Retinal pigment epithelial cell (primary cell): ENCODE measurements at regions not wholly inside any gene's neighbourhood (a gene's known extent, or its start where the extent isn't known, plus 50 kb on each side); places are given as distances from the start of the nearest gene placed in this dataset.
A peak's percentile ranks its signal among the peaks of the same experiment; 100 is the strongest.

Experiments
- DNase-seq: peaks from one replicate; pipeline ENCODE4 v3.0.0-alpha.2; 2010; ENCODE audit warnings: low read depth
- H3K4me3 ChIP-seq: 2 replicates; pipeline ENCODE4 v1.5.1; 2011; ENCODE audit warnings: mild to moderate bottlenecking, low read length, control low read depth, moderate library complexity
- CTCF ChIP-seq: conservative IDR thresholded peaks from 2 replicates; pipeline ENCODE4 v1.5.1; 2011; ENCODE audit warnings: low read depth, low read length, control low read depth, inconsistent platforms

- TF ChIP-seq CTCF, result no peak
- no peak overlapping the region for H3K4me3 ChIP-seq
- no peak for DNase-seq
Observed at GRCh38 chr2:14148216-14148615, 484.3 kb upstream of the LRATD1 start.

- H3K4me3 ChIP-seq, result no peak overlapping the region
- TF ChIP-seq CTCF, result no peak
- DNase-seq, result no peak
Observed at GRCh38 chr2:14157816-14158215, 474.7 kb upstream of the LRATD1 start.

GRCh38 chr2:14180333-14180732 lies 452.2 kb upstream of the LRATD1 start:
- no peak for DNase-seq
- TF ChIP-seq CTCF, result no peak
- no peak overlapping the region for H3K4me3 ChIP-seq

GRCh38 chr2:14182227-14182946 lies 450.1 kb upstream of the LRATD1 start:
- H3K4me3 ChIP-seq, result no peak overlapping the region
- no peak for TF ChIP-seq CTCF
- DNase-seq, result no peak

GRCh38 chr2:14185906-14186305 lies 446.6 kb upstream of the LRATD1 start:
- no peak for TF ChIP-seq CTCF
- H3K4me3 ChIP-seq, result no peak overlapping the region
- no peak for DNase-seq

GRCh38 chr2:14188446-14188845 lies 444.1 kb upstream of the LRATD1 start:
- no peak for DNase-seq
- no peak for TF ChIP-seq CTCF
- no peak overlapping the region for H3K4me3 ChIP-seq

- no peak overlapping the region for H3K4me3 ChIP-seq
Observed at GRCh38 chr2:14189929-14190328, 442.6 kb upstream of the LRATD1 start.

More at GRCh38 chr2:14189929-14190328, 442.6 kb upstream of the LRATD1 start:
- peak; percentile 28 for DNase-seq
- TF ChIP-seq CTCF, result no peak
